ENCODE measurements at regions not wholly inside any gene's neighbourhood (a gene's known extent, or its start where the extent isn't known, plus 50 kb on each side); places are given as distances from the start of the nearest gene placed in this dataset.

GRCh38 chr4:164617911-164618310 is 136.0 kb upstream of the SMIM31 start:
- Histone ChIP-seq H3K9me3 (ENCODE audit: control insufficient read depth, low read depth, low read length) (no peaks in the 10 kb centered on the region), H2BK5ac (ENCODE audit: insufficient read length, low read length) (no peak overlapping the region), H2BK15ac (ENCODE audit: low read depth, low read length) (no peak overlapping the region), H3K4me2 (ENCODE audit: insufficient read depth, insufficient read length, low read length) (no peak overlapping the region), H4K5ac (ENCODE audit: insufficient read length, low read depth, low read length) (no peak overlapping the region), H2BK20ac (ENCODE audit: low read depth, low read length, poor library complexity, severe bottlenecking) (no peak overlapping the region), H2AK5ac (ENCODE audit: insufficient read length, low read length) (no peak overlapping the region), H3K4ac (ENCODE audit: low read depth, low read length) (no peak overlapping the region), H3K79me1 (ENCODE audit: insufficient read depth, low read depth, low read length, poor library complexity, severe bottlenecking) (no peaks in the 10 kb centered on the region), H2BK12ac (ENCODE audit: insufficient read length, low read depth, low read length) (no peak overlapping the region), H3K79me2 (ENCODE audit: insufficient read depth, low read length) (no peaks in the 10 kb centered on the region), H3K14ac (ENCODE audit: insufficient read depth, low read length) (no peak overlapping the region), H2BK120ac (ENCODE audit: low read depth, low read length, poor library complexity, severe bottlenecking) (no peak overlapping the region), H3K27me3 (ENCODE audit: insufficient read depth, low read length) (no peaks in the 10 kb centered on the region), H4K91ac (ENCODE audit: insufficient read length, low read depth, low read length) (no peak overlapping the region), H3K9ac (ENCODE audit: extremely low read depth, insufficient read length, low read length) (no peak overlapping the region), H3K4me1 (ENCODE audit: insufficient read depth, low read length) (no peaks in the 10 kb centered on the region), H3K18ac (ENCODE audit: insufficient read length, low read depth, low read length) (no peak overlapping the region), H3K56ac (ENCODE audit: insufficient read length, low read depth, low read length) (no peak overlapping the region), H3T11ph (ENCODE audit: low read length) (no peak overlapping the region), H3K23me2 (ENCODE audit: insufficient read length, low read depth, low read length, poor library complexity, severe bottlenecking) (no peaks in the 10 kb centered on the region), H4K20me1 (ENCODE audit: control insufficient read depth, insufficient read depth, insufficient read length) (no peaks in the 10 kb centered on the region), H4K8ac (replicated peaks; ENCODE audit: insufficient read length, low read depth, low read length) (no peak overlapping the region), H3K23ac (ENCODE audit: insufficient read length, low read depth, low read length) (no peak overlapping the region), H3K27ac (ENCODE audit: insufficient read length, low read depth, low read length) (no peak overlapping the region), H2AFZ (ENCODE audit: low read length) (no peak overlapping the region)
- no peaks in the 10 kb centered on the region for H3K27me3 Mint-ChIP-seq (ENCODE audit: low read depth)
- no peaks in the 10 kb centered on the region for H3K36me3 Mint-ChIP-seq (ENCODE audit: insufficient read depth in 1 of 3, low read depth in 3 of 3)
- no peak for TF ChIP-seq CTCF (conservative IDR thresholded peaks at IDR 0.05)
- no peak for DNase-seq
- no peaks in the 10 kb centered on the region for H3K9me3 Mint-ChIP-seq
- H3K4me3 Mint-ChIP-seq, result no peak overlapping the region
- WGBS (ENCODE audit: extremely low coverage, insufficient read length, low lambda C conversion rate), result no CpG with 5 or more reads among the region's 3 CpGs
- peaks cover 3 to 4% of the 10 kb centered on the region in 2 experiments; a peak in 2 of 4 replicates for H3K4me1 Mint-ChIP-seq
- no peak overlapping the region for H3K27ac Mint-ChIP-seq
